ENCODE measurements at regions not wholly inside any gene's neighbourhood (a gene's known extent, or its start where the extent isn't known, plus 50 kb on each side); places are given as distances from the start of the nearest gene placed in this dataset.
"Not testable (repeated sequence)": the region's sequence is repeated elsewhere in the genome, so short reads cannot be mapped to it uniquely, and the experiment has no call there.

DNA sequence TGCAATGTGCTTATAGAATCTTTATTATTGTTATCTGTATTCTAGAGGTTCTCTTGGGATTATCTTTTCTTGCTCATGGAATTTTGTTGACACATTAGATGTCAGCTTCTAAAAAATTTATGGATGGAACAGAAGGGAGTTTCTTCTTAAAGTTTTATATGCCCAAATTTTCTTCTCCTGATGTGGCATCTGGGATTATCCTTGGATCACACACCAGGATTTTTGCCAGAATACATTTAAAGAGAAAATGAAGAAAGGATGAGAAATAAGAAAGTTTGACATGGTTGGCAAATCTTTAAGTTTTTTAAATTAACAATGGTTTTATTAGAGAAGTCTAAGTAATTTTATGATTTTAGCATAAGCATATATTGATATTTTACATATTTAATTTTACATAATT, 706.7 kb upstream of the TMEFF2 start:
- no peaks in the 10 kb centered on the region for H3K4me1 Mint-ChIP-seq
- TF ChIP-seq, protein P1, sequence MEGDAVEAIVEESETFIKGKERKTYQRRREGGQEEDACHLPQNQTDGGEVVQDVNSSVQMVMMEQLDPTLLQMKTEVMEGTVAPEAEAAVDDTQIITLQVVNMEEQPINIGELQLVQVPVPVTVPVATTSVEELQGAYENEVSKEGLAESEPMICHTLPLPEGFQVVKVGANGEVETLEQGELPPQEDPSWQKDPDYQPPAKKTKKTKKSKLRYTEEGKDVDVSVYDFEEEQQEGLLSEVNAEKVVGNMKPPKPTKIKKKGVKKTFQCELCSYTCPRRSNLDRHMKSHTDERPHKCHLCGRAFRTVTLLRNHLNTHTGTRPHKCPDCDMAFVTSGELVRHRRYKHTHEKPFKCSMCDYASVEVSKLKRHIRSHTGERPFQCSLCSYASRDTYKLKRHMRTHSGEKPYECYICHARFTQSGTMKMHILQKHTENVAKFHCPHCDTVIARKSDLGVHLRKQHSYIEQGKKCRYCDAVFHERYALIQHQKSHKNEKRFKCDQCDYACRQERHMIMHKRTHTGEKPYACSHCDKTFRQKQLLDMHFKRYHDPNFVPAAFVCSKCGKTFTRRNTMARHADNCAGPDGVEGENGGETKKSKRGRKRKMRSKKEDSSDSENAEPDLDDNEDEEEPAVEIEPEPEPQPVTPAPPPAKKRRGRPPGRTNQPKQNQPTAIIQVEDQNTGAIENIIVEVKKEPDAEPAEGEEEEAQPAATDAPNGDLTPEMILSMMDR (IDR thresholded peaks at IDR 0.05; ENCODE audit: unreplicated experiment in 3 of 3) = no peak
- H3K4me3 Mint-ChIP-seq = no peak overlapping the region
- H3K9me3 Mint-ChIP-seq = peaks cover 8% of the 10 kb centered on the region
- no peaks in the 10 kb centered on the region for H3K36me3 Mint-ChIP-seq (ENCODE audit: low read depth)
- no peak overlapping the region for H3K27ac Mint-ChIP-seq
- H3K27me3 Mint-ChIP-seq (ENCODE audit: low read depth) = no peaks in the 10 kb centered on the region

DNA sequence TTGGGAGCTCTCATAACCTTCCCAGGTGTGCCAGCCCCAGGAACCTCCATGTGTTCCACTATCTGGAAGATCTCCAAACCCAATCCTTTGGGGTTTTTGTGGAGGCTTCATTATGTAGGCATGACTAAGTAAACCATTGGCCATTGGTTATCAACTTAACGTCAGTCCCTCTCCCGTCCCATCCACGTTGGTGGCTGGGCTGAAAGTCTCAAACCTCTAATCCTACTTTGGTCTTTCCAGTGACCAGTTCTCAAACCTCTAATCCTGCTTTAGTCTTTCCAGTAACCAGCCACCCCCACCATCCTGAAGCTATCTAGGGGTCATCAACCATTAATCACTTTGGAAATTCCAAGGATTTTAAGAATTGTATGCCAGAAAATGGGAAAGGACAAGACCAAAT, 704.7 kb upstream of the TMEFF2 start:
- Mint-ChIP-seq H3K9me3 (peaks cover 3% of the 10 kb centered on the region), H3K27ac (no peak overlapping the region), H3K27me3 (ENCODE audit: low read depth) (no peaks in the 10 kb centered on the region), H3K4me1 (no peaks in the 10 kb centered on the region), H3K36me3 (ENCODE audit: low read depth) (no peaks in the 10 kb centered on the region), H3K4me3 (no peak overlapping the region)
- TF ChIP-seq, protein P1 (IDR thresholded peaks at IDR 0.05; ENCODE audit: unreplicated experiment in 3 of 3) = no peak

DNA sequence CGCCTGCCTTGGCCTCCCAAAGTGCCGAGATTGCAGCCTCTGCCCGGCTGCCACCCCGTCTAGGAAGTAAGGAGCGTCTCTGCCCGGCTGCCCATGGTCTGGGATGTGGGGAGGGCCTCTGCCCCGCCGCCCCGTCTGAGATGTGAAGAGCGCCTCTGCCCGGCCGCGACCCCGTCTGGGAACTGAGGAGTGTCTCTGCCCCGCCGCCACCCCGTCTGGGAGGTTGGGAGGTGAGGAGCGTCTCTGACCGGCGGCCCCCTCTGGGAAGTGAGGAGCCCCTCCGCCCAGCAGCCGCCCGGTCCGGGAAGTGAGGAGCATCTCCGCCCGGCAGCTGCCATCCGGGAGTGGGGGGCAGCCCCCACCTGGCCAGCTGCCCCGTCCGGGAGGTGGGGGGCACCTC, 699.2 kb upstream of the TMEFF2 start:
- not testable (repeated sequence) for H3K36me3 Mint-ChIP-seq (ENCODE audit: low read depth); H3K9me3 Mint-ChIP-seq; H3K4me1 Mint-ChIP-seq; H3K27ac Mint-ChIP-seq; H3K27me3 Mint-ChIP-seq (ENCODE audit: low read depth); H3K4me3 Mint-ChIP-seq

DNA sequence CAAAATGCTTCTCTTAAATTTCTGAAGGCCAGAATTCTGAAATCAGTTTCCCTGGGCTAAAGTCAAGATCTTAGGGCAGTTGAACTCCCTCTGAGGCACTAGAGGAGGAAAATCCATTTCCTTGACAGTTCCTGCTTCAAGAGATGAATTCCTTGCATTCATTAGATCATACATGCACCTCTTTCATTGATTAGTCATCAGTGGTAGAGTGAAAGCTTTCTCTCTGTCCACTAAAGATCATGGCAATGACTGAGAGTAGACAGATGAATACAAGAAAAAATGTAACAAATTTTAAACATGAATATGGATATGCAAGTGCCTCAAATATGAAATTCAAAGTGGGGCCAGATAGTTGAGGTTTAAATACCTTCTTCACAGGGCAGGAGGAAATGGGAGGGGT, 693.4 kb upstream of the TMEFF2 start:
- Mint-ChIP-seq H3K4me1 (no peaks in the 10 kb centered on the region), H3K4me3 (no peak overlapping the region)

DNA sequence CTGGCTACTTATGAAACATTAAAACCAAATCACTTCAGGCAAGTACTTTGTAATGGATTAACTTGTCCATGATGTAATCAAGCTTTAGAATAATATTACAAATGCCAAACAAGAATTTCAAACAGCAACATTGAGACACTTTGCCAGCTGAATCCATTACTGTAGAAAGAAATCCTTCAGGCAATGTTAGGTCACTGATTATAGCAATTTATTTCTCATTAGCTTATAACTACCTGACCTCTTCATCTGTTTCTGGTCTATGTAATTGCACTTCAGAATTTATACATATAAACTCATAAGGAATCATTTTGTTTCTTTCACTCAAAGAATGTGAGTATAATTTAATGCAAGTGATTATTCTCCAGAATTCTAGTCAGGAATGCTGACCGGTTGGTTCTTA, 692.6 kb upstream of the TMEFF2 start:
- TF ChIP-seq, protein P1 (IDR thresholded peaks at IDR 0.05; ENCODE audit: unreplicated experiment in 3 of 3) = no peak
- Mint-ChIP-seq H3K27me3 (ENCODE audit: low read depth) (no peaks in the 10 kb centered on the region), H3K4me3 (no peak overlapping the region), H3K4me1 (no peaks in the 10 kb centered on the region), H3K36me3 (ENCODE audit: low read depth) (no peaks in the 10 kb centered on the region), H3K27ac (peak overlapping the region in 1 of 3 experiments; percentile 35), H3K9me3 (no peaks in the 10 kb centered on the region)

More for the DNA sequence above, 693.4 kb upstream of the TMEFF2 start:
- Mint-ChIP-seq H3K27me3 (ENCODE audit: low read depth) (no peaks in the 10 kb centered on the region), H3K27ac (no peak overlapping the region), H3K9me3 (no peaks in the 10 kb centered on the region), H3K36me3 (ENCODE audit: low read depth) (no peaks in the 10 kb centered on the region)
- TF ChIP-seq, protein P1 (IDR thresholded peaks at IDR 0.05; ENCODE audit: unreplicated experiment in 3 of 3) = no peak

DNA sequence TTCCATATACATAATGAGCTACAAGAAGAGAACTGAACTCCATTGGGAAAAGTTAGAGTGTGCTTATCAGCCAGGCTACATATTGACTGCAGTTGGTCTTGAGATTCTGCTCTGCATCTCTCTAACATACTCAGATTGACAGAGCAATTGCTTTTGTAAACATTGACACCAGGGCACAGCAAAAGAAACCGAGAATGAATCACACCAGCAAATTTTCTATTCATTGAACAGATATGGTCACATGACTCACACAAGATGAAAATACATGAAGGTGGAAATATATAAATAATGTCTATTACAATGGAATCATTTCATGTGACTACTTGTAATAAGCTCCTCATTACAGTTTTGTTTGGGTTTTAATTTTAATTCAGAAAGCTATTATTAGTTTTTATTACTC, 691.9 kb upstream of the TMEFF2 start:
- TF ChIP-seq, protein P1 (IDR thresholded peaks at IDR 0.05; ENCODE audit: unreplicated experiment in 3 of 3) = no peak
- no peaks in the 10 kb centered on the region for H3K9me3 Mint-ChIP-seq
- no peaks in the 10 kb centered on the region for H3K4me1 Mint-ChIP-seq
- no peak overlapping the region for H3K4me3 Mint-ChIP-seq
- H3K36me3 Mint-ChIP-seq (ENCODE audit: low read depth) = no peaks in the 10 kb centered on the region
- H3K27ac Mint-ChIP-seq = no peak overlapping the region
- H3K27me3 Mint-ChIP-seq (ENCODE audit: low read depth) = no peaks in the 10 kb centered on the region
